Prostate gland (tissue), 2 donors: ENCODE measurements at regions not wholly inside any gene's neighbourhood (a gene's known extent, or its start where the extent isn't known, plus 50 kb on each side); places are given as distances from the start of the nearest gene placed in this dataset.

Experiments
- DNase-seq: peaks from one replicate; pipeline ENCODE4 v3.0.0-alpha.2; 2019; ENCODE audit warnings: low spot score
- H3K27ac ChIP-seq, 2 donors: fragments of 200-600 bp; sonication (generic); 2 replicates each; pipeline ENCODE4 v1.5.1; 2017 to 2019
- H3K27me3 ChIP-seq: fragments of 200-600 bp; sonication (generic); replicated peaks from 2 replicates; pipeline ENCODE4 v1.5.1; 2019; ENCODE audit not compliant: insufficient read depth
- H3K36me3 ChIP-seq, 2 donors: fragments of 200-600 bp; sonication (generic); 1 replicate in 1 of 2; 2 replicates in 1 of 2; pipeline versions ENCODE4 v1.5.1 to v1.8.1; 2017 to 2019
- H3K4me1 ChIP-seq: fragments of 200-600 bp; sonication (generic); replicated peaks from 2 replicates; pipeline ENCODE4 v1.5.1; 2019
- H3K4me3 ChIP-seq, 2 donors: fragments of 200-600 bp; sonication (generic); 2 replicates each; pipeline ENCODE4 v1.5.1; 2017 to 2019
- H3K9me3 ChIP-seq: fragments of 200-600 bp; sonication (generic); 2 replicates; pipeline ENCODE4 v1.5.1; 2017
- CTCF ChIP-seq, 4 experiments: fragments of 200-600 bp in 2 of 4; fragments of 450-650 bp in 2 of 4; sonication (generic) in 2 of 4; IDR thresholded peaks; 1 replicate in 3 of 4; 2 replicates in 1 of 4; pipeline ENCODE4 v1.5.1; 2016 to 2019; ENCODE audit warnings: antibody characterized with exemption in 4 of 4, mild to moderate bottlenecking in 2 of 4, moderate library complexity in 2 of 4
- POLR2A ChIP-seq: fragments of 450-650 bp; IDR thresholded peaks from one replicate; pipeline ENCODE4 v1.6.1; 2016; ENCODE audit warnings: antibody characterized with exemption, mild to moderate bottlenecking
- POLR2AphosphoS5 ChIP-seq: sonication (generic); formaldehyde crosslinking; IDR thresholded peaks from one replicate; pipeline ENCODE4 v1.6.1; 2017; ENCODE audit warnings: antibody characterized with exemption
- WGBS: methylation state at CpG from one replicate; pipeline ENCODE4 v1.1.5; 2018; 5-methylcytosine and 5-hydroxymethylcytosine counted together
- intact Hi-C: fragments of 100-400 bp; cut with DNase I; formaldehyde crosslinking; loops from one replicate; pipeline ENCODE4 v1.14.2; 2022

GRCh38 chrY:8781184-8781890 is 555.9 kb upstream of the TSPY4 start:
- H3K27me3 ChIP-seq, result no peaks in the 10 kb centered on the region
- WGBS, result 42% methylated on average over 4 of the region's 4 CpGs

GRCh38 chrY:8794561-8794960 is 542.7 kb upstream of the TSPY4 start:
- 51% methylated on average over 2 of the region's 2 CpGs for WGBS
- Histone ChIP-seq H3K4me3 (no peak overlapping the region), H3K27me3 (no peaks in the 10 kb centered on the region), H3K9me3 (no peaks in the 10 kb centered on the region), H3K27ac (no peak overlapping the region), H3K36me3 (no peaks in the 10 kb centered on the region), H3K4me1 (no peaks in the 10 kb centered on the region)
- intact Hi-C loops, result no loop called here
- TF ChIP-seq POLR2A, result no peak
- TF ChIP-seq POLR2AphosphoS5, result no peak
- TF ChIP-seq CTCF (IDR thresholded peaks at IDR 0.05), result no peak
- no peak for DNase-seq

More at GRCh38 chrY:8781184-8781890, 555.9 kb upstream of the TSPY4 start:
- Histone ChIP-seq H3K9me3 (no peaks in the 10 kb centered on the region), H3K4me3 (no peak overlapping the region), H3K27ac (no peak overlapping the region), H3K36me3 (no peaks in the 10 kb centered on the region), H3K4me1 (no peaks in the 10 kb centered on the region)
- DNase-seq, result no peak
- intact Hi-C loops, result no loop called here
- TF ChIP-seq POLR2AphosphoS5 (no peak), CTCF (IDR thresholded peaks at IDR 0.05) (no peak), POLR2A (no peak)

GRCh38 chrY:8804317-8804716 is 532.9 kb upstream of the TSPY4 start:
- TF ChIP-seq CTCF (IDR thresholded peaks at IDR 0.05), result no peak
- TF ChIP-seq POLR2A, result no peak
- no peak for TF ChIP-seq POLR2AphosphoS5
- WGBS, result 100% methylated on average over 1 of the region's 3 CpGs
- Histone ChIP-seq H3K27ac (no peak overlapping the region), H3K4me3 (no peak overlapping the region), H3K36me3 (no peaks in the 10 kb centered on the region), H3K4me1 (no peaks in the 10 kb centered on the region), H3K27me3 (no peaks in the 10 kb centered on the region), H3K9me3 (no peaks in the 10 kb centered on the region)
- DNase-seq, result no peak
- intact Hi-C loops, result no loop called here

GRCh38 chrY:8807648-8808408 is 529.4 kb upstream of the TSPY4 start:
- intact Hi-C loops, result no loop called here
- 62% methylated on average over 5 of the region's 5 CpGs for WGBS

More at GRCh38 chrY:8807648-8808408, 529.4 kb upstream of the TSPY4 start:
- Histone ChIP-seq H3K27me3 (no peaks in the 10 kb centered on the region), H3K9me3 (no peaks in the 10 kb centered on the region), H3K4me3 (no peak overlapping the region), H3K4me1 (no peaks in the 10 kb centered on the region), H3K27ac (no peak overlapping the region), H3K36me3 (no peaks in the 10 kb centered on the region)
- TF ChIP-seq POLR2AphosphoS5, result no peak
- no peak for TF ChIP-seq POLR2A
- TF ChIP-seq CTCF (IDR thresholded peaks at IDR 0.05), result no peak
- no peak for DNase-seq
